K562 (cell line): ENCODE measurements at regions not wholly inside any gene's neighbourhood (a gene's known extent, or its start where the extent isn't known, plus 50 kb on each side); places are given as distances from the start of the nearest gene placed in this dataset.

Source experiments
- ATAC-seq: fragments of 200-7000 bp; cut with Tn5 transposase; 3 replicates; pipeline ENCODE4 v1.9.1; 2020; ENCODE audit warnings: moderate library complexity
- BruUV-seq: library from RNA; stranded (reverse); fragments of 400-500 nt; replicated peaks from 2 replicates; lab custom pipeline; 2021; lab: Mats Ljungman, UMichigan
- CTCF ChIA-PET: fragments of 300-600 bp; formaldehyde crosslinking; extraction: SDS; loops from one replicate; lab custom pipeline; 2021; ENCODE audit warnings: low intra/inter-chr PET ratio; lab: Yijun Ruan, JAX
- POLR2A ChIA-PET: fragments of 300-600, 350-650 bp; sonication (Branson Sonifier 250); formaldehyde crosslinking; extraction: SDS; loops from one replicate; lab custom pipeline; 2021; ENCODE audit warnings: antibody characterized with exemption, inconsistent platforms; lab: Yijun Ruan, JAX
- DNase-seq, 4 experiments: peaks; one replicate each; pipeline versions ENCODE4 v3.0.0 to v3.0.0-alpha.2; 2011 to 2018; ENCODE audit warnings: low spot score in 3 of 4, mixed read lengths in 3 of 4; ENCODE audit errors: extremely low read depth in 1 of 4
- FAIRE-seq: peaks from 2 replicates; lab custom pipeline; 2011; peaks lifted over from hg19 to GRCh38; lab: Jason Lieb, UNC
- H2AFZ ChIP-seq: 2 replicates; pipeline ENCODE4 v1.6.0; 2011; ENCODE audit warnings: low read depth, low read length, control low read depth, inconsistent platforms
- H3K27ac ChIP-seq: fragments of 200-600 bp; 3 replicates; pipeline ENCODE4 v1.8.0; 2011; ENCODE audit warnings: low read depth, mild to moderate bottlenecking, control low read depth, inconsistent platforms, low read length, moderate library complexity, mixed read lengths; ENCODE audit errors: extremely low read depth
- H3K27me3 ChIP-seq, 2 experiments: fragments of 300-600 bp in 1 of 2; 2 replicates in 1 of 2; 3 replicates in 1 of 2; pipeline versions ENCODE4 v1.6.0 to v1.8.0; 2011; ENCODE audit warnings: inconsistent platforms in 2 of 2, low read length in 2 of 2, mild to moderate bottlenecking in 1 of 2, mixed read lengths in 1 of 2, moderate library complexity in 1 of 2; ENCODE audit not compliant: control insufficient read depth in 2 of 2, insufficient read depth in 2 of 2
- H3K36me3 ChIP-seq: fragments of 300-600 bp; 3 replicates; pipeline ENCODE4 v1.8.0; 2011; ENCODE audit warnings: mild to moderate bottlenecking, low read length, inconsistent platforms; ENCODE audit not compliant: control insufficient read depth, insufficient read depth
- H3K4me1 ChIP-seq, 2 experiments: fragments of 200-600 bp in 1 of 2; replicated peaks in 1 of 2; 2 replicates in 1 of 2; 3 replicates in 1 of 2; pipeline versions ENCODE4 v1.5.1 to v1.8.0; 2011; ENCODE audit warnings: inconsistent platforms in 2 of 2, low read length in 2 of 2, mild to moderate bottlenecking in 1 of 2, mixed read lengths in 1 of 2, moderate library complexity in 1 of 2; ENCODE audit not compliant: control insufficient read depth in 2 of 2, insufficient read depth in 2 of 2
- H3K4me2 ChIP-seq: 2 replicates; pipeline ENCODE4 v1.6.1; 2011; ENCODE audit warnings: low read length, control low read depth, inconsistent platforms, mixed read lengths; ENCODE audit not compliant: insufficient read depth
- H3K4me3 ChIP-seq: fragments of 200-600 bp; sonication (generic), shearing (Covaris generic); 2 replicates; pipeline ENCODE4 v1.5.1; 2016; ENCODE audit warnings: control low read depth, inconsistent platforms
- H3K79me2 ChIP-seq: fragments of 200-600 bp; 3 replicates; pipeline ENCODE4 v1.8.0; 2011; ENCODE audit warnings: low read length, inconsistent platforms; ENCODE audit not compliant: control insufficient read depth, insufficient read depth
- H3K9ac ChIP-seq, 2 experiments: 2 replicates each; pipeline versions ENCODE4 v1.6.0 to v1.6.1; 2011; ENCODE audit warnings: low read depth in 2 of 2, low read length in 2 of 2, control low read depth in 1 of 2, inconsistent platforms in 1 of 2, mild to moderate bottlenecking in 1 of 2, mixed read lengths in 1 of 2; ENCODE audit not compliant: insufficient read depth in 1 of 2
- H3K9me1 ChIP-seq: one replicate; pipeline ENCODE4 v1.6.0; 2011; ENCODE audit warnings: inconsistent platforms, mild to moderate bottlenecking, low read length, moderate library complexity; ENCODE audit not compliant: control insufficient read depth, insufficient read depth
- H3K9me3 ChIP-seq: replicated peaks from 2 replicates; pipeline ENCODE4 v1.5.1; 2011; ENCODE audit warnings: low read depth, low read length, inconsistent platforms; ENCODE audit not compliant: control insufficient read depth, insufficient read depth
- H4K20me1 ChIP-seq: replicated peaks from 2 replicates; pipeline ENCODE4 v1.6.1; 2011; ENCODE audit warnings: low read length, inconsistent platforms, mixed read lengths; ENCODE audit not compliant: control insufficient read depth, insufficient read depth
- BCOR ChIP-seq: fragments of 450-650 bp; IDR thresholded peaks from 2 replicates; pipeline ENCODE4 v1.6.1; 2016
- ELK1 ChIP-seq: sonication (generic); formaldehyde crosslinking; IDR thresholded peaks from 2 replicates; pipeline ENCODE4 v1.8.1; 2022; ENCODE audit warnings: missing genetic modification reagents
- ESRRA ChIP-seq: fragments of 450-650 bp; IDR thresholded peaks from 2 replicates; pipeline ENCODE4 v1.6.1; 2014; ENCODE audit warnings: low read depth, mild to moderate bottlenecking, moderate library complexity, borderline replicate concordance
- ETV1 ChIP-seq: fragments of 450-650 bp; conservative IDR thresholded peaks from 2 replicates; pipeline ENCODE4 v1.6.1; 2016; ENCODE audit warnings: missing genetic modification characterization, control low read depth, low read depth, missing compliant biosample characterization
- ETV5 ChIP-seq: sonication (generic); formaldehyde crosslinking; IDR thresholded peaks from 2 replicates; pipeline ENCODE4 v1.4.0; 2020; ENCODE audit warnings: low read depth, mild to moderate bottlenecking, missing genetic modification reagents
- HDAC6 ChIP-seq: IDR thresholded peaks from 2 replicates; pipeline ENCODE4 v1.6.1; 2012; ENCODE audit warnings: low read depth, mild to moderate bottlenecking, control low read depth, inconsistent platforms, low read length, moderate library complexity
- KHSRP ChIP-seq: fragments of 450-650 bp; IDR thresholded peaks from 2 replicates; pipeline ENCODE4 v1.6.1; 2017
- NFE2L1 ChIP-seq: fragments of 450-650 bp; IDR thresholded peaks from 2 replicates; pipeline ENCODE4 v1.6.1; 2016; ENCODE audit warnings: missing genetic modification characterization, low read depth, mild to moderate bottlenecking, missing compliant biosample characterization, moderate library complexity, borderline replicate concordance
- POLR2H ChIP-seq: IDR thresholded peaks from 2 replicates; pipeline ENCODE4 v1.6.1; 2016; ENCODE audit warnings: missing genetic modification characterization, low read depth, mild to moderate bottlenecking, control low read depth, missing compliant biosample characterization, moderate library complexity
- SMARCA4 ChIP-seq: fragments of 450-650 bp; IDR thresholded peaks from 2 replicates; pipeline ENCODE4 v1.6.1; 2016
- USF2 ChIP-seq: sonication (generic); formaldehyde crosslinking; IDR thresholded peaks from 2 replicates; pipeline ENCODE4 v1.5.0; 2020; ENCODE audit warnings: missing genetic modification reagents
- ZNF165 ChIP-seq: fragments of 250-450 bp; sonication (Bioruptor Pico); IDR thresholded peaks from 2 replicates; pipeline ENCODE4 v1.4.0; 2020; ENCODE audit warnings: borderline replicate concordance
- ZNF696 ChIP-seq: fragments of 250-450 bp; sonication (Bioruptor Pico); conservative IDR thresholded peaks from 2 replicates; pipeline ENCODE4 v1.4.0; 2020; ENCODE audit warnings: mild to moderate bottlenecking, moderate library complexity
- ZNF699 ChIP-seq: fragments of 250-450 bp; sonication (Bioruptor Pico); IDR thresholded peaks from 2 replicates; pipeline ENCODE4 v1.8.0; 2021; ENCODE audit warnings: mild to moderate bottlenecking, moderate library complexity; ENCODE audit not compliant: insufficient replicate concordance
- ZNF76 ChIP-seq: fragments of 250-450 bp; sonication (Bioruptor Pico); IDR thresholded peaks from 2 replicates; pipeline ENCODE4 v1.4.0; 2020; ENCODE audit warnings: mild to moderate bottlenecking, moderate library complexity, borderline replicate concordance
- WGBS: fragments of 100-300 bp; shearing (Covaris generic); methylation state at CpG from one replicate; pipeline ENCODE4 v1.1.6; 2016; ENCODE audit warnings: low coverage, mixed read lengths; ENCODE audit not compliant: insufficient coverage; ENCODE audit errors: missing lambda C conversion rate; 5-methylcytosine and 5-hydroxymethylcytosine counted together
- in situ Hi-C: fragments of 300-500 bp; cut with MboI; formaldehyde crosslinking; loops from 4 replicates; pipeline ENCODE4 v1.15.0; 2018; ENCODE audit warnings: inconsistent platforms, mixed read lengths
- intact Hi-C: fragments of 100-400 bp; cut with micrococcal nuclease; formaldehyde crosslinking; loops from 2 replicates; pipeline ENCODE4 v1.14.2; 2022

- POLR2A ChIA-PET, result interaction anchor here (0.6 to 1.1 kb wide), 5 partner anchors 10 to 1291 kb away, joined by 3 read pairs; partner anchors contain the start of genes CAMKMT and PREPL
- no peak overlapping the region for H3K4me2 ChIP-seq
Observed at GRCh38 chr2:43070676-43071502, 155.5 kb downstream of the ZFP36L2 start.

More at GRCh38 chr2:43070676-43071502, 155.5 kb downstream of the ZFP36L2 start:
- H3K79me2 ChIP-seq, result no peaks in the 10 kb centered on the region
- no peak for FAIRE-seq
- ATAC-seq, result 0 out of 3 replicates have a peak, but pooled peaks have one; percentile 9
- no peaks in the 10 kb centered on the region for H4K20me1 ChIP-seq
- peaks cover 22 to 47% of the 10 kb centered on the region in 2 experiments for H3K4me1 ChIP-seq
- DNase-seq, result no peak
- peak overlapping the region in 1 of 2 experiments; percentile 19; a peak in 1 of 4 replicates for H3K9ac ChIP-seq
- TF ChIP-seq HDAC6, result no peak
- no peak for TF ChIP-seq KHSRP
- TF ChIP-seq ETV1 (tag), result no peak
- no peak for TF ChIP-seq ELK1 (CRISPR knock-in tag)
- no peak for TF ChIP-seq ETV5
- no peak for TF ChIP-seq SMARCA4
- no peak for TF ChIP-seq ZNF699 (CRISPR knock-in tag)
- TF ChIP-seq BCOR, result no peak
- TF ChIP-seq ZNF696 (CRISPR knock-in tag), result no peak
- TF ChIP-seq ZNF76 (CRISPR knock-in tag), result no peak
- TF ChIP-seq ESRRA, result no peak
- TF ChIP-seq ZNF165, result no peak
- TF ChIP-seq USF2 (CRISPR knock-in tag), result no peak
- no peak for TF ChIP-seq NFE2L1 (tag)
- TF ChIP-seq POLR2H (tag), result no peak
- H3K27ac ChIP-seq, result no peak overlapping the region
- no peaks in the 10 kb centered on the region for H3K9me3 ChIP-seq
- CTCF ChIA-PET, result no interaction called here
- BruUV-seq, result no TSS peak
- intact Hi-C loops, result no loop called here
- H3K4me3 ChIP-seq, result no peak overlapping the region
- no peak overlapping the region for H2AFZ ChIP-seq
- no peaks in the 10 kb centered on the region for H3K27me3 ChIP-seq
- WGBS, result 74% methylated on average over 14 of the region's 15 CpGs
- no peaks in the 10 kb centered on the region for H3K36me3 ChIP-seq
- H3K9me1 ChIP-seq, result no peaks in the 10 kb centered on the region
- in situ Hi-C loops, result no loop called here
